ENCODE measurements at regions not wholly inside any gene's neighbourhood (a gene's known extent, or its start where the extent isn't known, plus 50 kb on each side); places are given as distances from the start of the nearest gene placed in this dataset.

DNA sequence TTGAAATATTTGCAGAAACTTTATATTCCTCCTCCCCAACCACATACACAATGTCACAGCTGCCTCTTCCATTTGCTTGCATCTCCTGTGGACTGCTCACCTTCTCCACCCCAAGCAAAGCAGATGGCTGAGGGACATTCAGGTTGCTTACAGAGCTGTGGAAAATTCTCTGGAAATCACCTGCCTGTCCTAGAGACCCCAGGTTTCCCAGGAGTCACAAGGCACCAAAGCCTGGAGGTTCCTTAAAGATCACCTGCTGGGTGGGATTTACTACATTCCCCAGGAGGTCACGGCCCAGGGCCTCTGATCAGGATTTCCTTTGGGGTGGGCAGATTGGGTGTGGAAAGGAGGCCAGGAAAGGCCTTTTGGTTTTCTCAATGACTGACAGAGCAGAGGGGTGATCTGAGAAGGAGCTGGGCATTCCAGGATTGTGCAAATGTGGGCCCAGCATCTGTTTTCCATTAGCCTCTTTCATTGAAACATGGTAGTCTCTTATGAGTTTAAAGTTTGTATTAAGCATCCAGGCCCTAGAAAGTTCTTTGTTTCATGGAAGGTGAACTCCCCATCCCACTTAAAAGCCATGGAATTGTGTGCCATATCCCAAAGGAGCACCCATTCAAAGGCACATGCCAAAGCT is 410.7 kb upstream of the TNP1 start:
- no TSS peak for BruUV-seq (replicated peaks)
- POLR2A ChIA-PET (ENCODE audit: unreplicated experiment) = no interaction called here
- CTCF ChIA-PET = no interaction called here

DNA sequence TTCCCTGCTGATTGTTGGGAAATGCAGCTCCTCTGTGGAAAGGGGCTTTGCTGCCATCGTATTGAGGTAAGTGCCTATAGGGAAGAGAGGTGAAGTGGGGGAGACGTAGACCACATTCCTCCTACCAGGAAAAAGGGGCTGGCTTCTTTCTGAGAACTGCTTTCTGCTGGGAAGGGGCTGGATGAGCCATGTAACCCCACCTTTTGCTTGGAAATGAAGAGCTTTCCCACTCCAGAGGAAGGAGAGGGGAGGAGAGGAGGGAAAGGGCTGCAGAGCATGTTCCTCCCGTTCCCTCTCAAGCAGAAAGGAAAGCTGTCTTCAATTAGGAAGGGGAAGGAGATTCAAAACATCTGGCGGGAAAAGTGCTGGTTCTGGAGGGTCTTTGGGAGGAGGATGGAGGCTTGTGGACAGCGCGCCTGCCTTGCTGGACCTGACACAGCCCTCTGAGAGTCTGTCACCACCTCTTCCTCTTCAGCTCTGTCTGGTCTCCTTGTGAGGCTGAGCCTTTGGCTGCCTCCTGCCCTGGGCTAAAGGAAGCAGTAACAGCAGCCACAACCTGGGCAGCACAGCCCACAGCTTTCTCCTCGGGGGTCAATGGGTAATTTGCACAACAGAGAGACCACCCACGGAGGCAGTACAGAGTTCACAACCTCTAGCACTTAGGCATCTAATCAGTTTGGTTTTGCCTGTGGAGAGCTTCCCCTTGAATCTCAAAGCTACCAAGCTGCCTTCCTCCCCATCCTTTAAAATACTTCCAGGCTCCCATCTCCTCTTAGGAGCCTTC is 410.0 kb upstream of the TNP1 start:
- CTCF ChIA-PET = interaction anchor here (0.6 kb wide), 1 partner anchor 31 kb away, joined by 3 read pairs; no protein-coding TSS in a partner anchor

More for the DNA sequence above, 410.7 kb upstream of the TNP1 start:
- H2AFZ ChIP-seq = no peak overlapping the region
- no peaks in the 10 kb centered on the region for H3K9me2 ChIP-seq (ENCODE audit: insufficient read depth)
- no peaks in the 10 kb centered on the region for H3K27me3 ChIP-seq (ENCODE audit: insufficient read depth, low read depth)
- no peak overlapping the region for H3K4me3 ChIP-seq
- TF ChIP-seq, protein P1, sequence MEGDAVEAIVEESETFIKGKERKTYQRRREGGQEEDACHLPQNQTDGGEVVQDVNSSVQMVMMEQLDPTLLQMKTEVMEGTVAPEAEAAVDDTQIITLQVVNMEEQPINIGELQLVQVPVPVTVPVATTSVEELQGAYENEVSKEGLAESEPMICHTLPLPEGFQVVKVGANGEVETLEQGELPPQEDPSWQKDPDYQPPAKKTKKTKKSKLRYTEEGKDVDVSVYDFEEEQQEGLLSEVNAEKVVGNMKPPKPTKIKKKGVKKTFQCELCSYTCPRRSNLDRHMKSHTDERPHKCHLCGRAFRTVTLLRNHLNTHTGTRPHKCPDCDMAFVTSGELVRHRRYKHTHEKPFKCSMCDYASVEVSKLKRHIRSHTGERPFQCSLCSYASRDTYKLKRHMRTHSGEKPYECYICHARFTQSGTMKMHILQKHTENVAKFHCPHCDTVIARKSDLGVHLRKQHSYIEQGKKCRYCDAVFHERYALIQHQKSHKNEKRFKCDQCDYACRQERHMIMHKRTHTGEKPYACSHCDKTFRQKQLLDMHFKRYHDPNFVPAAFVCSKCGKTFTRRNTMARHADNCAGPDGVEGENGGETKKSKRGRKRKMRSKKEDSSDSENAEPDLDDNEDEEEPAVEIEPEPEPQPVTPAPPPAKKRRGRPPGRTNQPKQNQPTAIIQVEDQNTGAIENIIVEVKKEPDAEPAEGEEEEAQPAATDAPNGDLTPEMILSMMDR (conservative IDR thresholded peaks at IDR 0.05) = no peak
- TF ChIP-seq EZH2 (IDR thresholded peaks at IDR 0.05; ENCODE audit: low read depth) = no peak
- no peaks in the 10 kb centered on the region for H3F3A ChIP-seq (ENCODE audit: insufficient read depth, low read depth)
- H3K4me2 ChIP-seq = no peak overlapping the region
- H3K27ac ChIP-seq = no peak overlapping the region
- no peaks in the 10 kb centered on the region for H4K20me1 ChIP-seq (ENCODE audit: insufficient read depth)
- intact Hi-C loops (cut with micrococcal nuclease; ENCODE audit: unreplicated experiment) = loop anchor here (10.0 kb wide), 1 partner anchor 166 kb away; no protein-coding TSS in a partner anchor
- no peak for DNase-seq
- no peaks in the 10 kb centered on the region for H3K36me3 ChIP-seq (ENCODE audit: low read depth)
- no peaks in the 10 kb centered on the region for H3K79me2 ChIP-seq (ENCODE audit: low read depth)
- H3K4me1 ChIP-seq (replicated peaks; ENCODE audit: insufficient read depth) = peaks cover 8% of the 10 kb centered on the region
- H3K9me3 ChIP-seq (ENCODE audit: insufficient read depth, low read depth) = peaks cover 15% of the 10 kb centered on the region

DNA sequence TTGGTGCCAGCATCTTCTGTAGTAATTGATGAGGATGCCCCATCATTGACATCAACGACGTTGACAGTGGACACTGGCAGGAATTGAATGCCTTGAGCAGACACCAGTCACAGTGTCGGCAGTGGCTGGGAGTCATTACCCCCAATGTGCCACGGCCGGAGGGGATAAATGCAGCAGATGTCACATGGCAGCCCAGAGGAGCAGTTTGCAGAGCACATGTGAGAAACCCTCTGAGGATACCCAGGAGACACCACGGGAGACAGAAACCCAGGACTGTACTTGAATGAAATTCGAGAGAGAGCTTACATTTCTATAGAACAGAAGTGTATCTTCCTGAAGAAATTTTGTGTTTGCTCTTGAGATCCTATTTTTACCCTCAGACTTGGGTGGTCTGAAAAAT is 409.1 kb upstream of the TNP1 start:
- Histone ChIP-seq H3K4me1 (replicated peaks; ENCODE audit: insufficient read depth) (peaks cover 8% of the 10 kb centered on the region), H3K4me3 (no peak overlapping the region), H3K9me3 (ENCODE audit: insufficient read depth, low read depth) (peaks cover 15% of the 10 kb centered on the region), H2AFZ (no peak overlapping the region), H3K36me3 (ENCODE audit: low read depth) (no peaks in the 10 kb centered on the region), H3K9me2 (ENCODE audit: insufficient read depth) (no peaks in the 10 kb centered on the region), H3F3A (ENCODE audit: insufficient read depth, low read depth) (no peaks in the 10 kb centered on the region), H3K27ac (no peak overlapping the region), H3K4me2 (no peak overlapping the region), H4K20me1 (ENCODE audit: insufficient read depth) (no peaks in the 10 kb centered on the region), H3K27me3 (ENCODE audit: insufficient read depth, low read depth) (no peaks in the 10 kb centered on the region), H3K79me2 (ENCODE audit: low read depth) (no peaks in the 10 kb centered on the region)
- BruUV-seq (replicated peaks) = no TSS peak
- POLR2A ChIA-PET (ENCODE audit: unreplicated experiment) = no interaction called here
- TF ChIP-seq, protein P1 (conservative IDR thresholded peaks at IDR 0.05) = no peak
- no peak for TF ChIP-seq EZH2 (IDR thresholded peaks at IDR 0.05; ENCODE audit: low read depth)
- intact Hi-C loops (cut with micrococcal nuclease; ENCODE audit: unreplicated experiment) = no loop called here
- CTCF ChIA-PET = interaction anchor here (0.6 kb wide), 1 partner anchor 30 kb away, joined by 3 read pairs; no protein-coding TSS in a partner anchor
- DNase-seq = no peak

More for the DNA sequence above, 410.0 kb upstream of the TNP1 start:
- H4K20me1 ChIP-seq (ENCODE audit: insufficient read depth) = no peaks in the 10 kb centered on the region
- peaks cover 8% of the 10 kb centered on the region for H3K4me1 ChIP-seq (replicated peaks; ENCODE audit: insufficient read depth)
- POLR2A ChIA-PET (ENCODE audit: unreplicated experiment) = no interaction called here
- no peak for DNase-seq
- TF ChIP-seq, protein P1 (conservative IDR thresholded peaks at IDR 0.05) = no peak
- no peak for TF ChIP-seq EZH2 (IDR thresholded peaks at IDR 0.05; ENCODE audit: low read depth)
- no peak overlapping the region for H3K4me2 ChIP-seq
- no peak overlapping the region for H3K4me3 ChIP-seq
- BruUV-seq (replicated peaks) = no TSS peak
- no peaks in the 10 kb centered on the region for H3K27me3 ChIP-seq (ENCODE audit: insufficient read depth, low read depth)
- no peak overlapping the region for H2AFZ ChIP-seq
- no peaks in the 10 kb centered on the region for H3K79me2 ChIP-seq (ENCODE audit: low read depth)
- H3K9me3 ChIP-seq (ENCODE audit: insufficient read depth, low read depth) = peaks cover 15% of the 10 kb centered on the region
- H3F3A ChIP-seq (ENCODE audit: insufficient read depth, low read depth) = no peaks in the 10 kb centered on the region
- intact Hi-C loops (cut with micrococcal nuclease; ENCODE audit: unreplicated experiment) = loop anchor here (10.0 kb wide), 1 partner anchor 165 kb away; no protein-coding TSS in a partner anchor
- no peaks in the 10 kb centered on the region for H3K9me2 ChIP-seq (ENCODE audit: insufficient read depth)
- H3K36me3 ChIP-seq (ENCODE audit: low read depth) = no peaks in the 10 kb centered on the region
- H3K27ac ChIP-seq = no peak overlapping the region

Data from PC-9 (cell line).